ENCODE measurements at regions not wholly inside any gene's neighbourhood (a gene's known extent, or its start where the extent isn't known, plus 50 kb on each side); places are given as distances from the start of the nearest gene placed in this dataset.

DNA sequence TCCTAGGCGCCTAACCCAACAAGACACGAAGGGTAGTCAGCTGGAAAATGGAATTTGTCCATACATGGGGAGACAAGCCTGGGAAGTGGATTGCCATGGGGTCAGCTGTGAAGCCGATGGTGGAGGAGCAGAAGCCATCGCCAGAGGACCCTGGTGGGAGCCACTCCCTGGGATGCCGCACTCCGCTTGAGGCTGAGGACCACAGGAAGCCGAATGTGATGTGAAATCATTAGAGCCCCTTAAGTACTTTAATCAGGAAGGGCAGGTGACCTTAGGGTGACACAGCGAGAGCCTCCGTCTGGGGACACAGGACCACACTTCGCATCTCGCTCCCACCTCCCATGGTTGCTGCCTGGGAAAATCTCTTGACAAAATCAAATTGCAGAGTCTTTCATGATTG, 614.6 kb upstream of the MGMT start:
- DNase-seq (ENCODE audit: low read depth in 2 of 2), result no peak

DNA sequence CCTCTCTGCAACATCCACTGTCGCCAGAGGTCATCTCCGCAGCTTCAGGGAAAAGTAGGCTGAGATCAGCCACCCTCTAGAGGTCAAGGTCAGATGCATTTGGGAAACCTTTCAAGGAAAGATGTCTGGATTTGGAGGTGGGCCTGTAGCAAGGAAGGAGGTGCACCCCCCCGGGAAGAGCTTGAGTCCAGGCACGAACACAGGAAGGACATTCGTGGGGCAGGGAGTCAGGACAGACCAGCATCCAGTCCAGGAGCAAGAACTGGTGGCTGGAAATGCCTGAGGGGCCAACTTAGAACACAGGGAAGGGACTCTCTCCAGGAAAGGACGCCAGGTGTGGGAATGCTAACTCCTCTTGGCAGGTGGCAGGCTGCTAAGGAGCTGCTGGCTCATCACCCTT, 614.1 kb upstream of the MGMT start:
- no peak for DNase-seq (ENCODE audit: low read depth in 2 of 2)

DNA sequence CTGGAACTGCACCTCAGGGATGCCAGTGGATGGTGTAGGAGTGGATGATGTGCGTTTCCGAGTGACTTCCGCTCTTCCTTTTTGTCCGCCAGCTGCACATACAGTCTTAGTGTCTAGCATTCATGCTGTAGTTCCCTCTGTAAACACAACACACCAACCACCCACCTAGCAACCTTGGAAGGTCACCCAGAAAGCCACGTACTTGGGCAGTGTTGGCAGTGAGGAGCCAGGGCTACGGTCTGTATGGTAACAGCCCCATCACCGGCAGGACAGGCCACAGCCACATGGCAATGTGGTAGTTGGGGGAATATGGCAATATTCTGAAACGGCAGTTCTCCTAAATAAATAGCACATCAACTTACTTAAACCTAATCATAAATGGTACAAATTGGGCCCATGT, 613.5 kb upstream of the MGMT start:
- no peak for DNase-seq (ENCODE audit: low read depth in 2 of 2)

DNA sequence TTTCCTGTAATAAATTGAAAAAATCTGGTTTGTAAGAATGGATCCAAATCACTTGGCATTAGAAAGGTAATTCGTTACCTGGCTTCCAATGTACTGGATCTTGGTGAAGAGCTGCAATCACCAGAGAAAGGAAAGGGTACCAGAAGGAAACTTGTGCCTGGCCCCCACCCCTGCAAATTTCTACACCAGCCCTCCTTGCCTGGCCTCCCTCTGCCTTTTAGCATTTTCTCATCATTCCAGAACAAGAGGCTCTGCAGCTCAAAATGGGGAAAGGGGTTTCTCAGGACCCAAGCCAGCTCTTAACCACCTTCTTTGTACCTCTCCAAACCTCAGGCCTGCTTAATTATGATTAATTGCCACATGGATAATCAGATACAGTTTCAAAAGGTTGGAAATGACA, 612.8 kb upstream of the MGMT start:
- DNase-seq (ENCODE audit: low read depth in 2 of 2), result no peak

DNA sequence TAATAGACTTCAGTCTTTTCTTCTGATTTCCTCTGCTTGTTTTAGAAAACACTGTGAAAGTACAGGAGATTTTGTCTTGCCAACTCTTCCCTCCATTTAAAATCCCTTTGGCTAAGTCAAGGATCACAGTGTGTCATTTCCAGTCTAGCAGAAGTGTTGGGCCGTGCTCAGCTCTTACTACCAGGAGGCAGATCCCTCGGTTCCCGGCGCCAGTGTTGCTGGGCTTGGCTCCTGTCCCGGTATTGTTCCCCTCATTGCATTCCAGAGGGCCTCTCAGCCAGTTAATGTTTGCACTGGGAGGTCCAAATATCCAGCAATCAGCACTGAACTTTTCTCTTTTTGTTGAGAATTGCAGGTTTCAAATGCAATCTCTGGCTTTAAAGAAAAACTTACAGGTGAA, 612.1 kb upstream of the MGMT start:
- DNase-seq (ENCODE audit: low read depth in 2 of 2), result no peak

DNA sequence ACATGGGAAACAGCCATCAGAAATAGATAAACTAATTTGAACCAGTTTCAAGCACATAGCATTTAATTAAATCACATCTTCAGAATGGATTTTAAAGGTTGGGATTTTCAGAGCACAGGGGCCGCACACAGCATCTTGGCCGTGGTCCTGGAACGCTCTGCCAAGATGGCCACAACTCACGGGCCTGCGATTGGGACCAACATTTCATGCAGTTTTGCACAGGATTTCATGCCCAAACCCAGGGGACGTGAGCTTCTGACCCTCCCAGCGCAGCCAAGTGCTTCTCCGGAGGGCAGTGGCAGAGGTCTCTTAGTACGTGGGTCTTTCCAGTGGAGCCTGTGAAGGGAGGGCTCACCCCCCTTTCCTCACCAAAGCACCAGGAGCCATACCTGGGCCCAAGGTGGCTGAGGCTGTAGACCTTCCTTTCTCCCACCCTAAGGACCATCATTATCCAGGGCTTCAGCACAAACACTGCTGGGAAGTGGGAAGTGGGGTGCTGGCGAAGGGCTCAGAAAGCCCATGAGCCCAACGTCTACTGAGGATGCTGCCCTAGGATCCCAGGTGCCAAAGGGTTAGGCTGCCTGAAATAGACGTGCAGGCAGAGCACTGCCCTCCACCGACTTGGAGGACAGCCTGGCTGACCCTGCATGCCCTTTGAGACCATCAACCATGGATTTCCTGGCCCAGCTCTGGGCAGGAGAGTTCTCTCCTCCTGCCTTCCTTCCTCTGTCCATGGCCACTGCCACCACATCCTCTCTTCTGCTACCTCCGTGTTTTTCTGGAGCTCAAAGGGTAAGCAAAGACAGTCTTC, 611.2 kb upstream of the MGMT start:
- no peak for DNase-seq (ENCODE audit: low read depth in 2 of 2)

DNA sequence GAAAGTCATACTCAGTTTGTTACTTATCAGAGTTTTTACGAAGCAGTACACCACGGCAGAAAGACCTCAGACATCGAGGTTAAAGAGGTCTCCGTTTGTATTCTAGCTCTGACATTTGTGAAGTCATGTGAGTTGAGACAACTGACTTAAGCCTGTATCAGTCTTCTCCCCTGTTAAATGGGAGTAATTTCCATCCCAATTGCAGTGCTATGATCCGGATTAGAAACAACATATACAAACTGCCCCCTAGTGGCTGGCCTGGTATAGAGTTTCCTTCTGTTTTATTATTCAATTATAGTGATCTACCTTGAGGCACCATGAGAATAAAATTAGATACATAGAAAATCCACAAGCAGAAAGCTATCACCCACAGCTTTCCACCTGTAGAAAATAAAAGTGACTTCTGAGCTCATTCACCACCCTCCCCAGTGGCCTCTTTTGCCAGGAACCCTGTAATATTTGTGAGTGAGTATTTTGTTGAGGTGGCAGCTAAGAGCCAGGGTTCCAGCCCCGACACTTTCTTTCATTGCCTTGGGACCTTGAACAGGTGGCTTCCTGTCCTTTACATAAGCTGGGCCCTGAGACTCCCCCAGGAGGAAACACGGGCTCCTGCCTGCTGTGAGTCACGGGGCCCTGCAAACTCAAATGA, 607.2 kb upstream of the MGMT start:
- peak; percentile 13 to 18 for DNase-seq (ENCODE audit: low read depth in 2 of 2)

DNA sequence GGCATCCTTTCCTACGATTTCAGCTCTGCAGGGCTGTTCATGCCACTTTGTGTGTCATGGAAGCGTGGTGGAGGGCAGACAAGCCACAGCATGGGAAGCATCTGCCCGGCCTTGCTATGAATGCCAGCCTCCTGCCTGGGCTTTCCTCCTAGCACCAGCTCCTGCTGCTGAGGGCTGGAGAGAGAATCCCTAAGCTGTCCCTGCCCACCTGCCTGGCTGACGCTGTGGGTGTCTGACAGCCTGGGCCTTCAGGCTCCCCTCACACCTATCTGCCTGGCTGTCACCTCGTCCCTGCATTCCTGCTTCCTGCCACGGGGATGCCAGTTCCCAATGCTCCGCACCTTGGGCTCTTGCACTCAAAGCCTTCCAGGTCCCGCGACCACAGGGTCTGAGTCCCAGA, 606.5 kb upstream of the MGMT start:
- DNase-seq (ENCODE audit: low read depth in 2 of 2), result no peak

DNA sequence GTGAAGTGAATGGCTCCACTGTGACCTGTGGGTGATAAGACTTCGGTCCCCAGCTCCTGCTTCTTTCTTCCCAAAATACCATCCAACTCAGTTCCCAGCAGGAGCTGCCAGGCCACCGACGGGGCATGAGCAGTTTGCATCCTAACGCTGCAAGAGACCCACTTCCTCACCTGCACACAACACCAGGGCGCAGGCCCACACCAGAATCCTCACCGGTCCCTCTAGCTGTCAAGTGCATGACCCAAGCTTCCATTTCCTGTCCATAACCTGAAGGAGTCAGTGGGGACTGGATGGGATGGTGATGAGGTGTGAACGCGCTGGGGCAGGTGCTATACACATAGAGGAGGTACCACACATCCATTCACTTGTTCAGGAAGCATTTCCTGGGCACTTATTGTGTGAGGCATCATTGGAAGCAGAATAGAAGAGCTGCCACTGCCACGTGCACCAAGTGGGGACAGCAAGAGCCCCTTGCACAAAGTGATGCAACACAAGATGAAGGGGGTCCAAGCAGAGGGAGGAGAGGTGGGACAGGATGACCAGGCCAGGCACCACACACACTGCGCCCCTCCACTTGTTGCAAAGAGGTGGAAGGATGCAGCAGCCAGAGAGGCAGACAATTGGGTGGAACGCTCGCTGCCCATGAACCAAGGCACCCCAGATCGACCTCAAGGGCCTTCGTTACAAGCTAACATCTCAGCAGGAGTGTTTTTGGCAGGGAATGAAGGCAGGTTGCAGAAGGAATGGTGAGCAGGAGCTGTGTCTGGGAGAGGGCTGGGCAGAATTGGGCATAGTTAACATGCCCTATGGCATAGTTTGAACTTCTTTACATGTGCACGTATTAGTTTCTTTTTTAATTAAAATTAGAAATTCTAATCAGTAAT, 605.8 kb upstream of the MGMT start:
- DNase-seq (ENCODE audit: low read depth in 2 of 2), result no peak

DNA sequence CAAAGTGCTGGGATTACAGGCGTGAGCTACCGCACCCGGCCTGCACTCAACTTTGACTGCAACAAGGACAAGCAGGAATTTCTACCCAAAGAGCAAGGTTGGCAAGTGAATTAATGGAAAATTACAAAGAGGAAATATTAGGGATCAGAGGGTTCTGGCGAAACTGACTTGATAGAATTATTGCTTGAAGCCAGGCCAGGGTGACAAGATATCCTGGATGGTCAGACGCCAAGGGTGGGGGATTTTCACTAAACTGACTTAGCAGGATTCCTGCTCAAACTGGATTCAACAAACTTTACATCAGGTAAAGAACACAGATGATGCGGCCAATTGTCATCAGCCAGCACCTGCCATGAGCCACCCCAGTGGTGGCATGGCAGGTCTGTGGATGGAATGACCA, 603.6 kb upstream of the MGMT start:
- no peak for DNase-seq (ENCODE audit: low read depth in 2 of 2)

DNA sequence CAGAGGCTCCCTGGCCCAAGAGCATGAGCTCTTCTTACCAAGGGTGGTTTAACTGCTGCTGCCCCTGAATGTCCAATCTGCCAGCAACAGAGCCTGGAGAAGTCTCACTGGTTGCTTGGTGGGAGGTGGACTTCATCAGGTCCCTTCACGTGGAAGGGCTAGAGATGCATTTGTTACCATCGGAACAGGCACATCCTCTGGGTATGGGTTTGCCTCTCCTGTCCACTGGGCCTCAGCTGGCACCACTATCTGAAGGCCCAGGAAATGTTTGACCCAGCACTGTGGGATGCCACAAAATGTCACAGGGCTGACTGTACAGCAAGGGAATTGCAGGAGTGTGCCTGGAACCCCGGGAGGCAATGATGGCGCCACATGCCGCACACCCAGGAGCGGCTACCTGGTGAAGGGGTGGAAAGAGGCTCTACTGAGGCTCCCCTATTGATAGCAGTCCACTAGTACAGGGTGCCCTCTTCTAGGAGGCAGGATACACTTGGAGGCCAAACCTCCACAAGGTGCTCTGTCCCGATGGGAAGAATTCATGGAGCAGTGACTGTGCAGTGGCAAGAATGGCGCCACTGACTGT, 603.1 kb upstream of the MGMT start:
- no peak for DNase-seq (ENCODE audit: low read depth in 2 of 2)

DNA sequence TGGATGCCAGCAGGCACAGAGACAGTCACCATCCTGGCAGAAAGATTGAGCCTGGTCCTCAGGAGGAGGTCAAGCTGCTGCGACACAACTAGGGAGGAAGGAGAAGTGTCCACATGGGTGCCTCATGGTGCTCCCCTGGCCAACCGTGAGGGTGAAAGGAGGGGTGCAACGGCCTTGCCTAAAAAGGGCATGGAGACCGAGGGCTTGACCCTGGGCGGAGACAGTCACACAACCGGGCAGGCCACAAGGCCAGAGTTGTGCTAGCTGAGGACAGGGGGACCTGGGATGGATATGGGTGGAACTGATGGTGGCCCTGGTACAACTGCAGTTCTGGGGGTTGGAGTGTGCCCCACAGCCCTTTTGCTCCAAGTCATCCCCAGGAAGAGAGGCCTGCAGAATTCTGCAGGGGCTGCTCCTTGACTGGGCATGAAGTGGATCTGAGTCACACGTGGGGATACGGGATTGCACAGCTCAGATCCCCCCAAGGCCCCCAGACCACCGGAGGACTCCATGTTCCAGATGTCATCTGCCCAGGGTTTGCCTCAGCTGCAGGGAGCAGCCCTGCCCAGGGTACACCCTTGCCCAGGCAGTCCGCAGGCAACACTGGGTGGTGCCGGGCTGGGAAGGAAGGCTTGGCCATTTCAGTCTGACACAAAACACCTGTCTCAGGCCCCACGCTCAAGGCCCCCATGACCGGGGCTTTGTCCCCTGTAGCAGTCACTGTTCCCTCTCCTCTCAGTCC, 602.3 kb upstream of the MGMT start:
- no peak for DNase-seq (ENCODE audit: low read depth in 2 of 2)

DNA sequence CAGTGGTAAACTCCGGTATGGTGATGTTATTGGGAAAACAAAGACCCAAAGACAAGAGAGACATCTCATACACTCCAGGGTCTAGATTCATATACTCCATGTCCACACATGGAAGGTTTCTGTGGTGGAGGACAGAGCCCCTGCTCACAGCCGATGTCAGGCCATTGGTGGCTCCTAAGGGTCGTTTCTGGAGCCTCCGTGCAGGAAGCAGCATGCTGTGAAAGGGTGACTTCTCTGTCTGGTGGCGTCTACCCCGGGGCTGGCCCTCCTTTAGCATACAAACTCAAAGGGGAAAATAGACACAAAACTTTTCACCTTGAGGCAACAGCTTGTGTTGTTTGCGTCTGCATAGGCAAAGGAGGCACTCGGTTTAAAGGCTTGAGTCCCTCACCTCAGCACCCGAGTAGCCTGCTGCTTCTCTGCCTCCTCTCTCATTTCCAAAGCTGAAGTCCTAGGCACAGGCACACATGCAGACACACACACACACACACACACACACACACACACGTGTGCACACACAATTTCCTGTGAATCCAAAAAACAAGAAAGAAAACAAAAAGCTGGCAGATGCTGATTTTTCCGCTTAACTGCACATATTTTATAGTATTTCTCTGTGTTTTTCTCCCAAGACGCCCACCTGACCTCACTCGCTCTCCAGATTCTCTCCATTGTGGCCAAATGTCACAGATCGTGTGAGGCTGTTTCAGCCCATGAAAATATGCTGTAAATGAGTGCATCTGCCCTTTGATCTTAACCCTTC, 601.4 kb upstream of the MGMT start:
- no peak for DNase-seq (ENCODE audit: low read depth in 2 of 2)

DNA sequence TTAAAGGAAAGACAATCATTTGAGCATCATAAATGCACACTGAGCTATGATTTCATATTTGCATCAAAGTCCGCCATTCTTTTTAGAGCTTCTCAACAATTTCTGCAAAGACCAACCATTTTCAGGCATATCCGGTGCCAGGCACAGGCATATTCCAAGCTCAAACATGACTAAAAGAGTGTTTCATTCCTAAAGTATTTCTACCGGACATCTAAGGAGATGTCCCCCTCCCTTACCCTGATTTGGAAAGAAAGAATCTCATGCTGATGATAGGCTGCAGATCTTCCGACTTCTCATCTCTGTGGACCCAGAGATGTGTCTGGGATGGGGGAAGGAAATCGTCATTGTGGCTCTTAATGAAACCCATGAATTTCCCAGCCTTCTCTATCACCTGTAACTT, 600.5 kb upstream of the MGMT start:
- no peak for DNase-seq (ENCODE audit: low read depth in 2 of 2)

DNA sequence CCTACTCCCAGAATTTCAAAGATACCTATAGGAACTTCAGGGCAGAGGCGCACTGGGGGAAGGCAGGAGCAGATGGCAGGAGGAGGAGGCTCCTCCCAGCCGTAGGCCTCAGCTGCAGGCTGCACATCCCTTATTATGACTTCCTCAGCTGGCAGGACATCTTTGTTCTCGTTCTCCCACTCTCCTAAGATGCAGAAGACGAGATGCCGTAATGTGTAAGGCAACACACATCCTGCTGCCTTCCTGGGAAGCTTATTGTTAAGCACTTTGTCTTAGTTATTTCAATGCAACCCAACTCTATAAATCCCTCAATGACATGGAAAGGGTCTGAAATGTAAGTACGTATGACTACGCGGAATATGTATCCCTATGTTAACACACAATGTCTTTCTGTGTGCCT, 599.8 kb upstream of the MGMT start:
- no peak for DNase-seq (ENCODE audit: low read depth in 2 of 2)

DNA sequence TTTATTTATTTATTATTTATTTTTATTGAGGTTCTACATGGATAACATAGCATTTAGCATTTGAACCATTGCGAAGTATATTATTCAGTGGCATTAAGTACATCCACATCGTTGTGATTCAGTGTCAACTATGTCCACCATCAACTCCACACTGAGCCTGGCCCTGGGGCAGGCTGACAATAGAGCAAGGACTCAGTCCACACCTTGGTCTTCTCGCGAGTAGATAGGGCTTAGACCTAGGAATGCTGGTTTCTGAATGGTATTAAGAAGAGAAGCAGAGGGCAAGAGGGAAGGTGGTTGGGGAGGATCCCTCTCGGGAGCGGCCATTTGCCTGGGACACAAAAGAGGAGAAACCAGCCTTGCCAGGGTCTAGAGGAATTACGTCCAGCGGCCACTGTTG, 599.2 kb upstream of the MGMT start:
- no peak for DNase-seq (ENCODE audit: low read depth in 2 of 2)

DNA sequence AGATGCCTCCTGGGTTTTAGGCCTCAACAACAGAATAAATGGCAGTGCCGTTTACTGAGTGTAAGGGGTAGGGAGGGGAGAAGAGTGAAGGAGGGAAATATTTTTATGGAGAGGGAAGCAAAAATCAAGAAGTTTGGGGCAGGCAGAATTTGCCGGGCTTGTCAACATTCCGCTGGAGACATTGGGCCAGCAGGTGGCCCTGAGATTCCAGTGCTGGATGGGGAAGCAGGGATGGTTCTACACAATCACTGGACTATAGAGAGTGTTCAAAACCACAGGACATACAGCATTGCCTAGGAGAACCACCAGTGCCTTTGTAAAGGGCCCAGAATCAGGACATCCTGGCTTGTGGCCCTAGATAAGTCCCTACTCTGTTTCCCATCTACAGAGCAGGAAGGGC, 598.6 kb upstream of the MGMT start:
- no peak for DNase-seq (ENCODE audit: low read depth in 2 of 2)

DNA sequence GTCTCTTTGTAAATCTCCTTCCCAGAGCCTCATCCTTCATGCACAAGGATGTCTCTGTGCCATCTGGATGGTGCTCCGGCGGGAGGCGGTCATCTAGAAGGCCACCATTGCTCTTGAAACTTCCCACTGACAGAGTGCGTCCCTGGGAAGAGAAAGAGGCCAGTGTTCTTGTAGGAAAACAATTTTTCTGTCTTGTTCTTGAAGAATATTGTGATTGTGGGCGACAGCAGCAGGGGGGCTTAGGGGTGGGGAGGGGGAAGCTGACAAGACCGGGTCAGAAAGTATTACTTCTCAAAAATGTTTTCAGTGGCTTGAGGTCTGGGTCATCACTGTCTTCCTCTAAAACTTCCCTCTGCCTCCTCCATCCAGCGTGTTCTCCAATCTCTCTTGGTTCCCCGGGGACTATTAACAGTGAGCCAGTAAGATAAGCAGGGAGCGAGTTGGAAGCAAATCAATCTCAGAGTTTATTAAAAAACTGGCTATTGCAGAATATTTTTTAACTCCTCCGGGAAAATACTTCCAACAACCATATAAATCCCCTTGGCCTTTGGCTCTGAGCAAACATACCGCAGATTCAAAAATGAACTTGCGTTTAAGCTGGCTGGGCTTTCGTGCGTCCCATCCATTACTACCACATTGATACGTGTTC, 597.8 kb upstream of the MGMT start:
- no peak for DNase-seq (ENCODE audit: low read depth in 2 of 2)

DNA sequence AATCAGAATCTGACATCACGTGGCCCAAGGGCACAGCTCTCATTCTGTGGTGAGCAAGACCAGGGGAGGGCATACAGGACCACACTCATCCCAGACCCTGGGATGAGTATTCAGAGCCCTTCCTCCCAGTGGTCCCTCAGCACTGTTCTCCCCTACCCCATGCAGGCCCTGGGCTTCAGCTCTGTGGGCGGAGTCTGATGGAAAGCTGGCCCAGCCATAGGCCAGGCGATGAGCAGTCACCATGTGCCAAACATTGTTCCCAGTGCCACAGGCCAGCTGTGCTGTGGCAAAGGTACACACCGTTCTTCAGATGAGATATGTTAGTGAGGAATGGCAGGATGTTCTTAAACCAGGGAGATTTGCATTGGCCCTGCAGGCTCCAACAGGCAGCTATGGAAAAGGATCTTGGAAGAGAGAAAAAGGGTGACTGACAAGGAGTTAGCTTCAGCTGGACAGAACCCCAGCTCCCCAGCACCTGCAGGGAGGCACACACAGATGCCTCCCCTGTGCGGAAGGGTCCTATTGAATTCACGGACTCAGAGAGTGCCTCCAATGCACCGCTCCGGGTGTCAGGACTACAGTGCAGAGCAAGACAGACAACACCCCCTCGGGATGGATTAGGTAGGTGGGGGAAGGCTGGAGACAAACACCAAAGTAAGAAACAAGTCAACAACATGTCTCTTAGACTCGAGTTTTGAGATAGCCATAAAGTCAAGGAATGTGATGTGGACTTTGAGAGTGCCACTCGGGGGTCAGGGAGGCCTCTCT, 596.0 kb upstream of the MGMT start:
- no peak for DNase-seq (ENCODE audit: low read depth in 2 of 2)

Measured in stimulated activated CD4-positive, alpha-beta T cell treated with anti-CD3 and anti-CD28 coated beads, Interleukin-4, amount 100 ng/mL, for 48 hours (primary cell).